ENCODE measurements at regions not wholly inside any gene's neighbourhood (a gene's known extent, or its start where the extent isn't known, plus 50 kb on each side); places are given as distances from the start of the nearest gene placed in this dataset.

DNA sequence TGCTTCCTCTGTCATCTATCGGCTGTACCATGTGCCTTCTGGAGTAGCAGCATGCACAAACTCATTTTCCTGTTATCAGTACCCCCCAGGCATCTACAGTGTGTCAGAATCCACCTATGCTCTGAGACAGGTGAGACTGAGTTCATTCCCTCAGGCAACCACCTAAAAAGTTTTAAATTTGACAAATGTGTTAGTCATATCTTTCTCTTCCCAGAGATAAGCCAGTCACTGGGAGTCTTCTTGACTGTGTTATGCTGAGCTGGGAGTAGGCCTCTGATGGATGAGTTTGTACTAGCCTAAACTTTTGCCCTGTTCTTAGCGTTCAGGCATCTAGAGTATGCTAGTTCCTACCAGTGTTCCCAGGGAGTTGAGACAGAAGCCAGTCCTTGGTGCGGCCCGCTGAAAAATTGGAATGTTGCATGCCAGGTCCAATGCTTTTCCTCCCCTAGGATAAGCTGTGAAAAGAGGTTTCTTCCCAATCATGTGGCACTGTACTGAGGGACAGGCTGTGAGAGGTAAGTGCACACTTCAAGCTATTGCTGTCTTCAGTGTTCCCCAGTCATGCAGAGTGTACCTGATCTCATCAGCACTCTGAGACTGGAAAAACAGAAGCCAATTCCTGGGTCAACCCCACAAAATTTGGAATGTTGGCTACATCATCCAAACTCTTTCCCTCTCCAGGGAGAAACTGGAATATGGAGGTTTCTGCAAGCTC lies 1202.3 kb downstream of the NCAM2 start:
- DNase-seq: no peak
- TF ChIP-seq, protein P1, sequence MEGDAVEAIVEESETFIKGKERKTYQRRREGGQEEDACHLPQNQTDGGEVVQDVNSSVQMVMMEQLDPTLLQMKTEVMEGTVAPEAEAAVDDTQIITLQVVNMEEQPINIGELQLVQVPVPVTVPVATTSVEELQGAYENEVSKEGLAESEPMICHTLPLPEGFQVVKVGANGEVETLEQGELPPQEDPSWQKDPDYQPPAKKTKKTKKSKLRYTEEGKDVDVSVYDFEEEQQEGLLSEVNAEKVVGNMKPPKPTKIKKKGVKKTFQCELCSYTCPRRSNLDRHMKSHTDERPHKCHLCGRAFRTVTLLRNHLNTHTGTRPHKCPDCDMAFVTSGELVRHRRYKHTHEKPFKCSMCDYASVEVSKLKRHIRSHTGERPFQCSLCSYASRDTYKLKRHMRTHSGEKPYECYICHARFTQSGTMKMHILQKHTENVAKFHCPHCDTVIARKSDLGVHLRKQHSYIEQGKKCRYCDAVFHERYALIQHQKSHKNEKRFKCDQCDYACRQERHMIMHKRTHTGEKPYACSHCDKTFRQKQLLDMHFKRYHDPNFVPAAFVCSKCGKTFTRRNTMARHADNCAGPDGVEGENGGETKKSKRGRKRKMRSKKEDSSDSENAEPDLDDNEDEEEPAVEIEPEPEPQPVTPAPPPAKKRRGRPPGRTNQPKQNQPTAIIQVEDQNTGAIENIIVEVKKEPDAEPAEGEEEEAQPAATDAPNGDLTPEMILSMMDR (IDR thresholded peaks at IDR 0.05): no peak
- no peaks in the 10 kb centered on the region for H3K27me3 Mint-ChIP-seq (ENCODE audit: low read depth, poor library complexity)
- H3K9me3 Mint-ChIP-seq: no peaks in the 10 kb centered on the region
- H3K36me3 Mint-ChIP-seq (ENCODE audit: low read depth): no peaks in the 10 kb centered on the region
- no peaks in the 10 kb centered on the region for H3K4me1 Mint-ChIP-seq
- peak overlapping the region; percentile 9 for H3K27ac Mint-ChIP-seq
- no peak overlapping the region for H3K4me3 Mint-ChIP-seq

DNA sequence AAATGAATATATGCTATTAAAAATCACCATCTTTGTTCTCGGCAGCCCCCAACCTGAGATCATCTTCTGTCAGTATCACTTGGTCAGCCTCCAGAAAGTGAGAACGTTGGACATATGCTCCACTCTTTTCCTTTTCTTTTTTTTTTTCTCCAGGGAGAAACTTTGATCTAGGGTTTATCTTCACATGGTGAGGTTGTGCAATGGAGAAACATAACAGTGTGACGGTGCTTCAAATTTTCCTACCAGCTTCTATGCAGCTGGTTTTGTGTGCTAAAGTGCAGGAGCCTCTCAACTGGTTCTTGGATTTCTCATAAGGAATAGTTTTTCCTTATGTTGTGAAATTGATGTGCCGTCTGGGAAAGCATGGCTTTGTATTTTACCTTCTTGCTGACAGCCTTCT lies 1202.9 kb downstream of the NCAM2 start:
- Mint-ChIP-seq H3K4me3 (no peak overlapping the region), H3K9me3 (no peaks in the 10 kb centered on the region), H3K27me3 (ENCODE audit: low read depth, poor library complexity) (no peaks in the 10 kb centered on the region), H3K36me3 (ENCODE audit: low read depth) (no peaks in the 10 kb centered on the region), H3K27ac (no peak overlapping the region), H3K4me1 (no peaks in the 10 kb centered on the region)
- TF ChIP-seq, protein P1 (IDR thresholded peaks at IDR 0.05): no peak
- DNase-seq: no peak

DNA sequence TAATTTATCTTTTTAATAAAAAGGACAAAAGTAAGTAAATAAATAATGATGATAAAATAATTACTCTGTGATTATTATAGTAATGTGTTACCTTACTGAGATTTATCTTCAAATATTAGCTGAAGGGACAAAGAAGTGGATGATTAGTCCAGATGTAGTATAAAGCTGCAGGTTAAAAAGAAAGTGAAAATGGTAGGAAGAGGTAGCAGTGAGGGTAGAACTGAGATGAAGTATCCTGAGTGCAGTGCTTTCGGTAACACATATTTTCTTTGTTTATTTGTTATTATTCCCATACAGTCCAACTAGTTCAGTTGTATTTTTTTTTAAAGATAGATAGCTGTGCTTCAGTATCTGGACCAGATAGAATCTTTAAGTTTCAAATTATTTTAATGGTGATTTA lies 1203.5 kb downstream of the NCAM2 start:
- Mint-ChIP-seq H3K4me1 (no peaks in the 10 kb centered on the region), H3K9me3 (no peaks in the 10 kb centered on the region), H3K27ac (no peak overlapping the region), H3K4me3 (no peak overlapping the region), H3K36me3 (ENCODE audit: low read depth) (no peaks in the 10 kb centered on the region), H3K27me3 (ENCODE audit: low read depth, poor library complexity) (no peaks in the 10 kb centered on the region)
- TF ChIP-seq, protein P1 (IDR thresholded peaks at IDR 0.05): no peak
- DNase-seq: no peak

DNA sequence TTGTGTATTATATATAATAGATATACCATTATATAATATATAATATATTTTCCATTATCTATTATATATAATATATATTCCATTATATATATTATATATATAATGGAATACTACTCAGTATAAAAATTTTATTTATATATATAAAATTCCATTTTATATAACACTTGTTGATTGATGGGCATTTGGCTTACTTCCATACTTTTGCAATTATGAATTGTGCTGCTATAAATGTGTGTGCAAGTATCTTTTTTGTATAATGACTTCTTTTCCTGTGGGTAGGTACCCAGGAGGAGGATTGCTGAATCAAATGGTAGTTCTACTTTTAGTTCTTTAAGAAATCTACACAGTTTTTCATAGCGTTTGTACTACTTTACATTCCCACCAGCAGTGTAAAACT lies 1211.1 kb downstream of the NCAM2 start:
- H3K4me1 Mint-ChIP-seq: no peaks in the 10 kb centered on the region
- no peaks in the 10 kb centered on the region for H3K9me3 Mint-ChIP-seq
- H3K36me3 Mint-ChIP-seq (ENCODE audit: low read depth): no peaks in the 10 kb centered on the region
- no peak overlapping the region for H3K4me3 Mint-ChIP-seq
- no peak for DNase-seq
- H3K27me3 Mint-ChIP-seq (ENCODE audit: low read depth, poor library complexity): peaks cover 3% of the 10 kb centered on the region
- TF ChIP-seq, protein P1 (IDR thresholded peaks at IDR 0.05): no peak
- no peak overlapping the region for H3K27ac Mint-ChIP-seq

DNA sequence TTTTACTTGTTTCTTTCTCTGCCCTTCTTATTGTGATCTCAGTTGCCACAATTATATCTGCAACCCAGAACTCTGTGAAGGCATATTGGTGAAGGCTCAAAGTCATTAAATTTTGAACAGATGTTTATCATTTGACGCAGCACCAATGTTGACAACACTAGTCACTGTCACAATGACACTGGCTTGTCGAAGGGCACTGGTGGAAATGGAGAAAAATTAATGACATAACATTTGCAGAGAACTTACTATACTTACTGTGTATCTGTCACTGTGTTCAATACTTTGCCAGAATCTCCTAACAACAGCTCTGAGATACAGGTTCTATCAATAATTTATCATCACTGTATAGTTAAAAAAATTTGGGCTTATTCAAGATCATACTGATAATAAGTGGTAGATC lies 1213.7 kb downstream of the NCAM2 start:
- H3K4me1 Mint-ChIP-seq: no peaks in the 10 kb centered on the region
- H3K4me3 Mint-ChIP-seq: no peak overlapping the region
- H3K9me3 Mint-ChIP-seq: no peaks in the 10 kb centered on the region
- DNase-seq: no peak
- H3K27me3 Mint-ChIP-seq (ENCODE audit: low read depth, poor library complexity): peaks cover 3% of the 10 kb centered on the region
- no peaks in the 10 kb centered on the region for H3K36me3 Mint-ChIP-seq (ENCODE audit: low read depth)
- TF ChIP-seq, protein P1 (IDR thresholded peaks at IDR 0.05): no peak
- no peak overlapping the region for H3K27ac Mint-ChIP-seq

DNA sequence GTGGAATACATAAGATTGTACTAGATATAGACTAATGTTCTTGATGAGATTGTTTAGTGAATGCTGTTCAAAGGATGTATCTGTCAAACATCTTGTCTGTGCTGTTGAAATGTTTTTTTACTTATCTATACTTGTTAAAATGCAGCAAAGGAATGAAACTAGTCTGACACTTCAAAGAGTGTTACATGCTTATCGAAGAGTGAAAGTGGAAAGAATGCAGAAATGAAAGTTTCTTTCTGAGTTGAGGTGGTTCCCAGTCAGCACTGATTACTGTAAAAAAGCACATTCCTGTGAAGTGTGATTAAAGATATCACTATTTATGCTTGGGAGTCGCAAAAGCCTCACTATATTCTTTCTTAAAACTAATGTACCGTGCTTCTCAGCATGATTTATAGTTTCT lies 1225.2 kb downstream of the NCAM2 start:
- TF ChIP-seq, protein P1 (IDR thresholded peaks at IDR 0.05): no peak
- no peaks in the 10 kb centered on the region for H3K4me1 Mint-ChIP-seq
- H3K27ac Mint-ChIP-seq: no peak overlapping the region
- no peaks in the 10 kb centered on the region for H3K9me3 Mint-ChIP-seq
- no peak for DNase-seq
- no peak overlapping the region for H3K4me3 Mint-ChIP-seq
- no peaks in the 10 kb centered on the region for H3K36me3 Mint-ChIP-seq (ENCODE audit: low read depth)
- peaks cover 3% of the 10 kb centered on the region for H3K27me3 Mint-ChIP-seq (ENCODE audit: low read depth, poor library complexity)

Data from nephron progenitor cell (in vitro differentiated cells).